ENCODE measurements at regions not wholly inside any gene's neighbourhood (a gene's known extent, or its start where the extent isn't known, plus 50 kb on each side); places are given as distances from the start of the nearest gene placed in this dataset.

GRCh38 chr11:80061056-80061455, 620.2 kb upstream of the TENM4 start (continued):
- TF ChIP-seq FOXP1 (IDR thresholded peaks at IDR 0.05) = no peak
- no peak for TF ChIP-seq FOXP1 (CRISPR knock-in tag; IDR thresholded peaks at IDR 0.05)
- TF ChIP-seq GMEB1 (CRISPR knock-in tag; IDR thresholded peaks at IDR 0.05; ENCODE audit: borderline replicate concordance) = no peak

- intact Hi-C loops (cut with micrococcal nuclease; ENCODE audit: unreplicated experiment) = no loop called here
- BruUV-seq (replicated peaks) = no TSS peak
- 0% methylated on average over 3 of the region's 3 CpGs for WGBS (ENCODE audit: low lambda C conversion rate)
- Histone ChIP-seq H3K9me3 (ENCODE audit: low read length) (no peaks in the 10 kb centered on the region), H3K79me2 (ENCODE audit: insufficient read depth, low read length) (no peaks in the 10 kb centered on the region), H4K20me1 (ENCODE audit: insufficient read depth, low read length) (no peaks in the 10 kb centered on the region), H3K4me2 (ENCODE audit: low read depth, low read length) (no peak overlapping the region), H3K9ac (ENCODE audit: insufficient read depth, low read depth, low read length) (no peak overlapping the region), H3K4me1 (ENCODE audit: insufficient read depth, low read length) (no peaks in the 10 kb centered on the region), H3K27ac (ENCODE audit: extremely low read length, insufficient read depth, low read length) (no peak overlapping the region), H3K27me3 (ENCODE audit: control insufficient read depth in 1 of 2, insufficient read depth in 2 of 2, low read length in 2 of 2) (no peaks in the 10 kb centered on the region), H3K4me3 (replicated peaks in 1 of 3; ENCODE audit: insufficient read depth in 1 of 3, low read depth in 2 of 3, low read length in 3 of 3) (no peak overlapping the region), H3K36me3 (replicated peaks in 1 of 2; ENCODE audit: control insufficient read depth in 1 of 2, insufficient read depth in 2 of 2, low read length in 2 of 2) (no peaks in the 10 kb centered on the region), H2AFZ (ENCODE audit: low read length) (no peak overlapping the region)
- ATAC-seq (no peak), FAIRE-seq (no peak), DNase-seq (ENCODE audit: low spot score) (no peak)
- CTCF ChIA-PET (ENCODE audit: low intra/inter-chr PET ratio, low total read pairs) = no interaction called here
- POLR2A ChIA-PET = no interaction called here
- in situ Hi-C loops (cut with HindIII; ENCODE audit: extremely low pct_ligation_motif_present, low pct_unique_long_range_greater_than_20kb) = no loop called here
- no peak for TF ChIP-seq ZNF501 (CRISPR knock-in tag; IDR thresholded peaks at IDR 0.05)
- TF ChIP-seq SIN3B (IDR thresholded peaks at IDR 0.05; ENCODE audit: low read length) = no peak
- TF ChIP-seq NFIB (CRISPR knock-in tag; IDR thresholded peaks at IDR 0.05; ENCODE audit: borderline replicate concordance) = no peak
- TF ChIP-seq ZNF343 (CRISPR knock-in tag; IDR thresholded peaks at IDR 0.05) = no peak
- no peak for TF ChIP-seq ZKSCAN8 (CRISPR knock-in tag; IDR thresholded peaks at IDR 0.05; ENCODE audit: borderline replicate concordance)
- no peak for TF ChIP-seq BORCS8-MEF2B (CRISPR knock-in tag; IDR thresholded peaks at IDR 0.05)
- TF ChIP-seq DNMT1 (CRISPR knock-in tag; IDR thresholded peaks at IDR 0.05) = no peak
- TF ChIP-seq DPF2 (CRISPR knock-in tag; IDR thresholded peaks at IDR 0.05; ENCODE audit: borderline replicate concordance, low read depth) = no peak
- TF ChIP-seq TARDBP (CRISPR knock-in tag; IDR thresholded peaks at IDR 0.05) = no peak
- no peak for TF ChIP-seq ARNT (IDR thresholded peaks at IDR 0.05)
- no peak for TF ChIP-seq NR0B2 (CRISPR knock-in tag; IDR thresholded peaks at IDR 0.05)
- no peak for TF ChIP-seq PREB (CRISPR knock-in tag; IDR thresholded peaks at IDR 0.05)
- TF ChIP-seq CENPT (CRISPR knock-in tag; IDR thresholded peaks at IDR 0.05; ENCODE audit: low read depth) = no peak
- TF ChIP-seq ZNF777 (CRISPR knock-in tag; IDR thresholded peaks at IDR 0.05) = no peak
- TF ChIP-seq KMT2B (CRISPR knock-in tag; IDR thresholded peaks at IDR 0.05) = no peak
- TF ChIP-seq MZF1 (CRISPR knock-in tag; IDR thresholded peaks at IDR 0.05; ENCODE audit: borderline replicate concordance) = no peak
- no peak for TF ChIP-seq ZNF547 (CRISPR knock-in tag; IDR thresholded peaks at IDR 0.05)
- no peak for TF ChIP-seq ZNF639 (CRISPR knock-in tag; conservative IDR thresholded peaks at IDR 0.05)
Measured at GRCh38 chr11:80054582-80055165, 613.8 kb upstream of the TENM4 start.
